IMR-90 (cell line): ENCODE measurements at regions not wholly inside any gene's neighbourhood (a gene's known extent, or its start where the extent isn't known, plus 50 kb on each side); places are given as distances from the start of the nearest gene placed in this dataset.

Experiments
- ATAC-seq: fragments of 200-7000 bp; cut with Tn5 transposase; 2 replicates; pipeline ENCODE4 v1.9.1; 2020; ENCODE audit warnings: low read depth, mild to moderate bottlenecking, moderate library complexity
- BruUV-seq: library from RNA; stranded (reverse); fragments of 400-500 nt; replicated peaks from 2 replicates; lab custom pipeline; 2021; lab: Mats Ljungman, UMichigan
- CTCF ChIA-PET: fragments of 300-600 bp; formaldehyde crosslinking; extraction: SDS; loops from one replicate; lab custom pipeline; 2021; ENCODE audit warnings: antibody characterized with exemption; lab: Yijun Ruan, JAX
- POLR2A ChIA-PET: fragments of 300-600 bp; sonication (Branson Sonifier 250); formaldehyde crosslinking; loops from one replicate; lab custom pipeline; 2022; ENCODE audit warnings: antibody characterized with exemption; ENCODE audit not compliant: unreplicated experiment; lab: Charles Lee
- DNase-seq: peaks from one replicate; pipeline ENCODE4 v3.0.0; 2013
- H2AFZ ChIP-seq: replicated peaks from 2 replicates; pipeline ENCODE3; 2013; ENCODE audit warnings: low read length, mild to moderate bottlenecking; ENCODE audit not compliant: poor library complexity
- H2AK5ac ChIP-seq: 2 replicates; pipeline ENCODE4 v1.6.1; 2013; ENCODE audit warnings: low read depth, low read length, inconsistent platforms
- H2AK9ac ChIP-seq: replicated peaks from 2 replicates; pipeline ENCODE3; 2013; ENCODE audit warnings: mild to moderate bottlenecking, low read depth, low read length, moderate library complexity; ENCODE audit not compliant: poor library complexity
- H2BK120ac ChIP-seq: 2 replicates; pipeline ENCODE4 v1.6.1; 2013; ENCODE audit warnings: low read depth, low read length, inconsistent platforms
- H2BK15ac ChIP-seq: 3 replicates; pipeline ENCODE4 v1.6.1; 2013; ENCODE audit warnings: low read depth, low read length, inconsistent platforms
- H2BK20ac ChIP-seq: 2 replicates; pipeline ENCODE4 v1.6.1; 2013; ENCODE audit warnings: low read depth, mild to moderate bottlenecking, inconsistent platforms, low read length, moderate library complexity
- H2BK5ac ChIP-seq: 2 replicates; pipeline ENCODE4 v1.6.1; 2013; ENCODE audit warnings: mild to moderate bottlenecking, low read depth, low read length, inconsistent platforms; ENCODE audit not compliant: poor library complexity, severe bottlenecking
- H3K14ac ChIP-seq: replicated peaks from 2 replicates; pipeline ENCODE4 v1.6.1; 2013; ENCODE audit warnings: low read depth, low read length, inconsistent platforms
- H3K18ac ChIP-seq: 2 replicates; pipeline ENCODE4 v1.6.1; 2013; ENCODE audit warnings: low read depth, low read length, control low read depth
- H3K23ac ChIP-seq: 2 replicates; pipeline ENCODE4 v1.6.1; 2013; ENCODE audit warnings: low read depth, low read length, inconsistent platforms
- H3K27ac ChIP-seq: 2 replicates; pipeline ENCODE4 v1.5.1; 2013; ENCODE audit warnings: mild to moderate bottlenecking, control low read depth, low read length; ENCODE audit not compliant: insufficient read depth
- H3K27me3 ChIP-seq: 2 replicates; pipeline ENCODE4 v1.6.1; 2013; ENCODE audit warnings: low read length; ENCODE audit not compliant: control insufficient read depth, insufficient read depth
- H3K36me3 ChIP-seq: 2 replicates; pipeline ENCODE4 v1.6.1; 2013; ENCODE audit warnings: low read length, mixed read lengths; ENCODE audit not compliant: control insufficient read depth, insufficient read depth
- H3K4ac ChIP-seq: 2 replicates; pipeline ENCODE4 v1.6.1; 2013; ENCODE audit warnings: low read depth, low read length, inconsistent platforms
- H3K4me1 ChIP-seq: 2 replicates; pipeline ENCODE4 v1.6.1; 2013; ENCODE audit warnings: low read length, mixed read lengths; ENCODE audit not compliant: control insufficient read depth, insufficient read depth
- H3K4me2 ChIP-seq: 2 replicates; pipeline ENCODE4 v1.6.1; 2013; ENCODE audit warnings: low read depth, mild to moderate bottlenecking, control low read depth, low read length, moderate library complexity
- H3K4me3 ChIP-seq: 2 replicates; pipeline ENCODE4 v1.5.1; 2013; ENCODE audit warnings: low read depth, mild to moderate bottlenecking, control low read depth, low read length, moderate library complexity; ENCODE audit not compliant: insufficient read depth
- H3K56ac ChIP-seq: 2 replicates; pipeline ENCODE4 v1.6.1; 2013; ENCODE audit warnings: low read length, inconsistent platforms; ENCODE audit not compliant: insufficient read depth; ENCODE audit errors: extremely low read depth
- H3K79me1 ChIP-seq, 2 experiments: 2 replicates each; pipeline ENCODE4 v1.6.1; 2013; ENCODE audit warnings: low read length in 2 of 2, inconsistent platforms in 1 of 2, low read depth in 1 of 2
- H3K9ac ChIP-seq: 2 replicates; pipeline ENCODE4 v1.6.1; 2013; ENCODE audit warnings: low read depth, low read length, control low read depth
- H3K9me1 ChIP-seq: 2 replicates; pipeline ENCODE4 v1.6.1; 2013; ENCODE audit warnings: low read length, inconsistent platforms; ENCODE audit not compliant: insufficient read depth
- H3K9me3 ChIP-seq: 2 replicates; pipeline ENCODE4 v1.6.1; 2013; ENCODE audit warnings: low read length; ENCODE audit not compliant: control insufficient read depth, insufficient read depth
- H4K20me1 ChIP-seq: 2 replicates; pipeline ENCODE4 v1.6.1; 2013; ENCODE audit warnings: low read length, inconsistent platforms; ENCODE audit not compliant: insufficient read depth
- H4K5ac ChIP-seq: 2 replicates; pipeline ENCODE4 v1.6.1; 2013; ENCODE audit warnings: mild to moderate bottlenecking, low read depth, low read length, control low read depth
- H4K8ac ChIP-seq, 2 experiments: 2 replicates each; pipeline ENCODE4 v1.6.1; 2013; ENCODE audit warnings: low read depth in 2 of 2, low read length in 2 of 2, control low read depth in 1 of 2, inconsistent platforms in 1 of 2
- H4K91ac ChIP-seq: 2 replicates; pipeline ENCODE4 v1.6.1; 2013; ENCODE audit warnings: low read depth, low read length, inconsistent platforms; ENCODE audit not compliant: insufficient read depth
- ELK1 ChIP-seq: fragments of 150-350 bp; IDR thresholded peaks from 2 replicates; pipeline ENCODE4 v1.6.1; 2016; ENCODE audit warnings: low read depth, mild to moderate bottlenecking, low read length, moderate library complexity, borderline replicate concordance
- MAZ ChIP-seq: IDR thresholded peaks from 2 replicates; pipeline ENCODE4 v1.6.1; 2012; ENCODE audit warnings: low read depth, mild to moderate bottlenecking, low read length, improper control_type of control experiment, moderate library complexity, borderline replicate concordance
- RFX5 ChIP-seq: IDR thresholded peaks from 2 replicates; pipeline ENCODE4 v1.8.0; 2012; ENCODE audit warnings: low read depth, mild to moderate bottlenecking, low read length, moderate library complexity
- USF2 ChIP-seq: fragments of 150-350 bp; IDR thresholded peaks from 2 replicates; pipeline ENCODE4 v1.6.1; 2017; ENCODE audit warnings: mild to moderate bottlenecking, antibody characterized with exemption, low read length, low read depth
- WGBS, 2 experiments: methylation state at CpG; one replicate each; pipeline versions ENCODE4 v1.1.5 to v1.1.7; 2013; ENCODE audit warnings: missing lambda C conversion rate in 2 of 2; ENCODE audit not compliant: insufficient read length in 1 of 2; ENCODE audit errors: extremely low coverage in 2 of 2; 5-methylcytosine and 5-hydroxymethylcytosine counted together
- dilution Hi-C: fragments of 300-500 bp; cut with HindIII; formaldehyde crosslinking; loops from one replicate; pipeline ENCODE4 v1.14.3; 2018; ENCODE audit warnings: low sequenced_read_pairs; ENCODE audit not compliant: unreplicated experiment
- in situ Hi-C: fragments of 300-500 bp; cut with MboI; formaldehyde crosslinking; loops from 3 replicates; pipeline ENCODE4 v1.14.3; 2019; ENCODE audit warnings: low sequenced_read_pairs, inconsistent platforms, mixed read lengths
- intact Hi-C: fragments of 100-400 bp; cut with micrococcal nuclease; formaldehyde crosslinking; loops from 2 replicates; pipeline ENCODE4 v1.10.0; 2022

GRCh38 chr14:104278214-104278534, 139.8 kb downstream of the KIF26A start:
- no peak overlapping the region for H3K23ac ChIP-seq
- no peaks in the 10 kb centered on the region for H3K4me1 ChIP-seq
- H3K36me3 ChIP-seq = no peaks in the 10 kb centered on the region
- no peak overlapping the region for H2AFZ ChIP-seq
- ATAC-seq = no peak
- H4K5ac ChIP-seq = no peak overlapping the region
- H2BK5ac ChIP-seq = no peak overlapping the region
- BruUV-seq = no TSS peak
- no peak overlapping the region for H3K9ac ChIP-seq
- H3K18ac ChIP-seq = no peak overlapping the region
- H2AK5ac ChIP-seq = no peak overlapping the region
- H2BK15ac ChIP-seq = no peak overlapping the region
- H4K8ac ChIP-seq = no peak overlapping the region
- POLR2A ChIA-PET = no interaction called here
- H2BK120ac ChIP-seq = no peak overlapping the region
- WGBS, 2 experiments = no CpG with 5 or more reads among the region's 4 CpGs
- H4K91ac ChIP-seq = no peak overlapping the region
- H3K4ac ChIP-seq = no peak overlapping the region
- no peaks in the 10 kb centered on the region for H4K20me1 ChIP-seq
- no peak overlapping the region for H3K4me2 ChIP-seq
- dilution Hi-C loops (no loop called here), intact Hi-C loops (no loop called here), in situ Hi-C loops (no loop called here)
- H3K27me3 ChIP-seq = no peaks in the 10 kb centered on the region
- H2BK20ac ChIP-seq = no peak overlapping the region
- H3K56ac ChIP-seq = no peak overlapping the region
- TF ChIP-seq USF2 = no peak
- no peak for TF ChIP-seq RFX5
- TF ChIP-seq ELK1 = no peak
- TF ChIP-seq MAZ = no peak
- H3K9me1 ChIP-seq = no peaks in the 10 kb centered on the region
- no peak overlapping the region for H3K14ac ChIP-seq
- H3K9me3 ChIP-seq = peaks cover 55% of the 10 kb centered on the region
- CTCF ChIA-PET = no interaction called here
- no peaks in the 10 kb centered on the region for H3K79me1 ChIP-seq
- DNase-seq = no peak
- no peak overlapping the region for H3K27ac ChIP-seq
- no peak overlapping the region for H2AK9ac ChIP-seq
- no peak overlapping the region for H3K4me3 ChIP-seq
